Anterior cingulate cortex (tissue), 58 donors: ENCODE measurements at regions not wholly inside any gene's neighbourhood (a gene's known extent, or its start where the extent isn't known, plus 50 kb on each side); places are given as distances from the start of the nearest gene placed in this dataset.
A peak's percentile ranks its signal among the peaks of the same experiment; 100 is the strongest.
"Not testable (repeated sequence)": the region's sequence is repeated elsewhere in the genome, so short reads cannot be mapped to it uniquely, and the experiment has no call there.

Experiments used
- DNase-seq, 58 donors: peaks; one replicate each; lab custom pipeline; 2025; lab: John Stamatoyannopoulos, UW

- no peak for DNase-seq
These were observed 438.9 kb upstream of the ZNF337 start for GRCh38 chr20:26135325-26136110.

GRCh38 chr20:26134606-26135005, 438.0 kb upstream of the ZNF337 start:
- DNase-seq: no peak

- DNase-seq: not testable (repeated sequence)
These were observed 437.1 kb upstream of the ZNF337 start for GRCh38 chr20:26133794-26134193.

- not testable (repeated sequence) for DNase-seq
These were observed 424.3 kb upstream of the ZNF337 start for GRCh38 chr20:26120920-26121319.

GRCh38 chr20:26094498-26094897, 397.8 kb upstream of the ZNF337 start:
- DNase-seq: not testable (repeated sequence)

- DNase-seq: not testable (repeated sequence)
These were observed 395.3 kb upstream of the ZNF337 start for GRCh38 chr20:26091921-26092320.

GRCh38 chr20:26086195-26086594, 389.5 kb upstream of the ZNF337 start:
- not testable (repeated sequence) for DNase-seq

- not testable (repeated sequence) for DNase-seq
These were observed 377.3 kb upstream of the ZNF337 start for GRCh38 chr20:26073972-26074371.

GRCh38 chr20:26059324-26059723, 362.7 kb upstream of the ZNF337 start:
- DNase-seq: not testable (repeated sequence)

GRCh38 chr20:26058446-26058845, 361.8 kb upstream of the ZNF337 start:
- not testable (repeated sequence) for DNase-seq

GRCh38 chr20:26057135-26057752, 360.6 kb upstream of the ZNF337 start:
- DNase-seq: not testable (repeated sequence)

- not testable (repeated sequence) for DNase-seq
These were observed 329.1 kb upstream of the ZNF337 start for GRCh38 chr20:26025792-26026191.

- not testable (repeated sequence) for DNase-seq
These were observed 314.3 kb upstream of the ZNF337 start for GRCh38 chr20:26010942-26011276.

- DNase-seq: peak in 6 of 58 donors; percentile 12 to 59 (median 42)
These were observed 313.7 kb upstream of the ZNF337 start for GRCh38 chr20:26010224-26010941.

- DNase-seq: peak in 57 of 58 donors; percentile 7 to 90 (median 73)
These were observed 313.0 kb upstream of the ZNF337 start for GRCh38 chr20:26009402-26010223.

- not testable (repeated sequence) for DNase-seq
These were observed 311.4 kb upstream of the ZNF337 start for GRCh38 chr20:26008026-26008425.

GRCh38 chr20:26006164-26006563, 309.5 kb upstream of the ZNF337 start:
- not testable (repeated sequence) for DNase-seq

- DNase-seq: not testable (repeated sequence)
These were observed 307.3 kb upstream of the ZNF337 start for GRCh38 chr20:26003959-26004358.

GRCh38 chr20:25997367-25998038, 300.9 kb upstream of the ZNF337 start:
- peak in 1 of 58 donors; percentile 41 for DNase-seq

- no peak for DNase-seq
These were observed 295.5 kb upstream of the ZNF337 start for GRCh38 chr20:25992146-25992545.
